GM19025 (cell line): ENCODE measurements at regions not wholly inside any gene's neighbourhood (a gene's known extent, or its start where the extent isn't known, plus 50 kb on each side); places are given as distances from the start of the nearest gene placed in this dataset.
"Not testable (repeated sequence)": the region's sequence is repeated elsewhere in the genome, so short reads cannot be mapped to it uniquely, and the experiment has no call there.

ENCODE experiments used
- ATAC-seq: cut with Tn5 transposase; IDR thresholded peaks from one replicate; pipeline ENCODE4 v1.9.1; 2021; ENCODE audit warnings: mild to moderate bottlenecking, low read depth, moderate library complexity; ENCODE audit not compliant: unreplicated experiment

- ATAC-seq = no peak
Observed at GRCh38 chr2:8424997-8425900, 256.6 kb upstream of the ID2 start.

- ATAC-seq = no peak
Observed at GRCh38 chr2:8426550-8426949, 255.3 kb upstream of the ID2 start.

DNA sequence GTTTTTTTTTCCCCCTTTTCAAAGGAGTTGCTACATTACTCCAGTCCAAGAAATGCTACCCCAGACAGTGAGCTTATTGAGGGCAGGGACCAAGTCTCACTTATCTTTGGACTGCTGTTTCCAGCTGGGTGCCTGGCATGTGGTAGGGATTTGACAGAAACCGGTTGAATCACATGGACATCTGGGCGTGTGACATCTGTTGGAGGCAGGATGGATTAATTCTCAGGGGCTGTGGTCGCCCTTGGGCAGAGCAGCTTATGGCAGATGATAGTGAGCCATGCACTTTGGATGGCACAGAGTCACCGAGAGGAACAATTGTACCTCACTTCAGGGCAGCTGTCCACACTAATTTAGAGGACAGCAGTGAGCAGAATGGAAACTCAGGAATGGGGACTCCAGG lies 254.6 kb upstream of the ID2 start:
- ATAC-seq = no peak

- no peak for ATAC-seq
Observed at GRCh38 chr2:8430628-8431027, 251.2 kb upstream of the ID2 start.

DNA sequence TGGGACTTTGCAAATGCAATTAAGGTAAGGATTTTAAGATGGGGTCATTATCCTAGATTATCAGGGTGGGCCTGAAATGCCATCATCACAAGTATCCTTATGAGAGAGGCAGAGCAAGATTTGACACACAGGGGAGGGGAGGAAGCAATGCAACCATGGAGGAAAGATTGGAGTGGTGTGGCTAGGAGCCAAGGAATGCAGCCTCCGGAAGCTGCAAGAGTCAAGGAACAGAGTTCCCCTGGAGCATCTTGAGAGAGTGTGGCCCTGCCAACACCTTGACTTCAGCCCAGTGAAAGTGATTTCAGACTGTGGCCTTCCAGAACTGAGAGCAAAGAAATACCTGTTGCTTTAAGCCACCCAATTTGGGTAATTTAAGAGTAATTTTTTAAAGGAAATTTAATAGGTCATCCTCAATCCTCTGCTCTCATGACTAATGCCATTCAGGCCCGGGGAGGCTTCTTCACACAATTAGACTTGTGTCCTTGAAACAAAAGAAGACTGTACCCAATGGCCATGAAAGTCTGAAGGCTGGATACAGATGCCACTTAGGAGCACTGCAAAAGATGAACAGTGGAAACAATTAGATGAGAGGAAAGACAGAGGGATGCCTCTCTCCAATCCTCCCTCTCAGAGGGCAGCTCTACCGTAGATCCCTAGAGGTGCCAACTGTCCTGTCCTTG lies 250.3 kb upstream of the ID2 start:
- no peak for ATAC-seq

GRCh38 chr2:8432706-8433336 lies 249.0 kb upstream of the ID2 start:
- ATAC-seq = no peak

DNA sequence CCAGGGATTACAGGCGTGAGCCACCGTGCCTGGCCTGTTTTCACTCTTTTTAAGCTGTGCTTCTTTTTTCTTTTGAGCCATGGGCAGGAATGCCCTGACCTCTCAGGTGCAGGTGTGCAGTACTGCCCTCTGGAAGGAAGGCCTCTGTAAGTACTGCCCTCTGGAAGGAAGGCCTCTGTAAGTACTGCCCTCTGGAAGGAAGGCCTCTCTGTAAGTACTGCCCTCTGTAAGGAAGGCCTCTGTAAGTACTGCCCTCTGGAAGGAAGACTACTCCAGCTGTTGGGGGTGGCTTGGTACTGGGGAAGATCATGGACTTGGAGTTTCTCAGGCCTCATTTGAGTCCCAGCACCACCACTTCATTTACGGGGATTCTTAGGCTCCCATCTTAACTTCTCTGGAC lies 248.5 kb upstream of the ID2 start:
- no peak for ATAC-seq

DNA sequence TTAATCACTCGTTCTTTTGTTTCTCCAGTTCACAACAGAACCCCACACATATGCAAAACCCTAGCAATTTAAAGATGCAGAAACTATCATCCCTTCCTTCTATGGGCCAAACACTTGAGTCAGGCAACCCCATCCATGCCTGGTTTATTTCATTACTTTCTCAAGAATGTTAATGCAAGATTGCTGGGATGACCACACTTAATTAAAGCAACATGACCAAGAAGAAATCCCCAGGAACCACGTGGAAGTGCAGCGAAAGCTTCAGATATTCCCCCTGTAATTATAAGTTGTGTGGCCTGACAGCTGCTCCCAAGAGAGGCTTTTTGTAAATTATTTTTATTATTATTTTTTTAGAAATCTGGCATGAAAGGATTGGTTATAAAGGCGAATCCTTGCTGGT lies 246.2 kb upstream of the ID2 start:
- ATAC-seq = no peak

GRCh38 chr2:8436585-8436984 lies 245.3 kb upstream of the ID2 start:
- ATAC-seq = no peak

GRCh38 chr2:8437228-8437948 lies 244.5 kb upstream of the ID2 start:
- ATAC-seq = no peak

DNA sequence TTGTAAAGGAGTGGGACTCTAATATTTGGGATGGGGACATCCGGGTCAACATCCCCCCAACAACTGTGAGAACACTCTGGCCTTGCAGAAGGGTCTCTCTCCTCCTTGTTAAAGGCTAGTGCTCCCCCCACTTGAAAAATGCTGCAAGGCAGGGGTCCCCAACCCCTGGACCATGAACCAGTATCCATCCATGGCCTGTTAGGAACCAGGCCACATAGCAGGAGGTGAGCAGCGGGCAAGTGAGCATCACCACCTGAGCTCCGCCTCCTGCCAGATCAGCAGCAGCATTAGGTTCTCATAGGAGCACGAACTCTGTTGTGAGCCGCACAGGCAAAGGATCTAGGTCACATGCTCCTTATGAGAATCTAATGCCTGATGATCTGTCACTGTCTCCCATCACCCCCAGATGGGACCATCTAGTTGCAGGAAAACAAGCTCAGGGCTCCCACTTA lies 243.9 kb upstream of the ID2 start:
- ATAC-seq = no peak

DNA sequence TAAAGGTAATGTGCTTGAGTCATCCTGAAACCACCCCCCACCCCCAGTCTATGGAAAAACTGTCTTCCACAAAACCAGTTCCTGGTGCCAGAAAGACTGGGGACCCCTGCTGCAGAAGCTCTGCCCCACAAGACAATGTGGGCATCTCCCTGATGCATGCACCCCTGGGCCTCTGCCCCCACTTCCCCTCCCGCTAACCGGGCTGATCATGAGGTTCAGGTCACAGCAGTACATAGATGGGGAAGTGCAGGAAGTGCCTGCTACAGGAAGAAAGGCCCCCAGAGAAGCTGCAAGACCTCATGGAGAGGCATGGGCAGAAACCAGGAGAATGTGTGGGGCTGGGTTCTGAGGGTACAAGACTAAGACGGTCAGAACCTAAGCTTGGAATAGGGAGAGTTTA lies 243.4 kb upstream of the ID2 start:
- ATAC-seq = no peak

DNA sequence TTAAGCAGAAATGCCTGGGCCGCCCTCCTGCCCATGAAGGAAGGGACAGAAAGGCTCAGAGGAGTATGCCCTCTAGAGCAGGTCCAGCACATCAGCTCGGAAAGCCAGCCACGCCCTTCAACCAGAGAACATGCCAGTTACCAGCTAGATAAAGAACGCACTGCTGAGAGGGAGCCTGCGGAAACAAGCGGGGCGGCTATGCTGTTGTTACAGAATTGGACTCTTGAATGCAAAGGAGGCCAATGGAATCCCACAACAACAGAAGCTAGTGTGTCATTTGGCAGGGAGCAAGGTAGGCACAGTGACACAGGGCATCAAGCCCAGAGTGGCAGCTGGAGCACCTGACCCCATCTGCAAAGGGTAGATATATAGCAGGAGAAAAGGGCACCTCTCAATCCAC lies 242.9 kb upstream of the ID2 start:
- no peak for ATAC-seq

DNA sequence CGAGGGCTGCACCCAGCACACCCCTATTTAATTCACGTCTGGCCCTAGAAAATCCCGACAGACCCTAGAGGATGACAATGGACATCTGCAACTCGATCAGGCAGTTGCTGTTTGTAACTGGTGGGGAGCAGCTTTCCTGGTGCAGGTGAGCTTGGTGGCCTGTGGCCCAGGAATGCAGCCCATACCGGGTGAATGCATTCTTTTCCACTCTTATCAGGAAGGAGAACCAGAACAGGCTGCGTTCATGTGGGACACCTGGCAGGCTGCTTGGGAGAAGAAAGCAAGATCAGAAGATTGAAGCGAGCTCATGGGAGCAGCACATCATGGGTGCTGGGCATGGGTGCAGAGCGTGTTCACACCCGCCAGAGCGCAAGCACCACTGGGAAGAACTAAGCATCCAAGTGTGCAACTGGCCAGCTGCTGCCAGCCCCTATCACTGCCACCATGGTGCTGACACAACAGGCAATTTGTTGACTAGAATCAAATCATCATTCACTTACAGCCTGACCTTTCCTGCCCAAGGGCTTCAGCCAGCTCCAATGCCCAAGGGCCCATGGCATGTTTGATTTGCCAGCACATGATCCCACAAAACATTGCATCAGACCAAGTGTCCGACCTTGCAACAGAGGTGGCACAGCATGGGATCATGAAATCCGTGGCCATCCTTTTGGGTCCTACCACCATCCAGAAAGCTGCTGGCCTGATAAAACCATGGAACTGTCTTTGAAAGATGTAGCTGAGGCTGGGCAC lies 241.7 kb upstream of the ID2 start:
- ATAC-seq = no peak

DNA sequence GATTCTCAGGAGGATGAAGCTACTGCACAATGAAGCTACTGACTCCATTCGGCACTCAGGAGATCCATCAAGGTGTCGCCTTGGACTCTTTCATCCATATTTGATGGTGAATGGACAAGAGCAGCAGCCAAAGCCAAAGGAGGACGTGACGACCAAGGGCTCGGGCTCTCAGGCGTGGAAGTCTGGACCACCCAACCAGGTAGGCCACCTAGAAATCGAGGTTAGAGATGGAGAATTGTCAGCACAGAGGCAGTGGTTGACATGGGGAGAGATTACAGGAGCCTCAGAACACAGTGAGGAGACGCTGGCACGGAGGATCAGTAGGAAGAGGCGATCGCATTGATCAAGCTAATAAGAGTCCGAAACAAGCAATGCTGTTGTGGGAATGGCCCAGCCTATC lies 240.5 kb upstream of the ID2 start:
- ATAC-seq = no peak

DNA sequence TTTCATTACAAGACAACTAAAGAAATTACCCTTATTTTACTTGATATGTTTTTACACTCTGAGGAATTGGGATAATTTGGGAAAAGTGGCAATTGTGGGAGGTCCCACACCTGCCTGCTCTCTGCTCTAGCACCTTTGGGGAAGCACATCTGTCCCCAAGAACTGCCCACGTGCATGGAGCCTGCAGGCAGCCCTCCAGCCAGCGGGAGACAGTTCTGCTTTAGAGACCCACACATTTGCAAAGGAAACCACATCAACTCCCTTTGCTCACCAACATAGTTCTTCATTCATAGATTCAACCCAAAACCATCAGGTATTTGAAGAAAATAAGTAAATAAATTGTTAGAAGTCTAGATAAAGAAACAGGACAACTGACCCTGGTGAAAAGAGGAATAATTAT lies 239.9 kb upstream of the ID2 start:
- no peak for ATAC-seq

DNA sequence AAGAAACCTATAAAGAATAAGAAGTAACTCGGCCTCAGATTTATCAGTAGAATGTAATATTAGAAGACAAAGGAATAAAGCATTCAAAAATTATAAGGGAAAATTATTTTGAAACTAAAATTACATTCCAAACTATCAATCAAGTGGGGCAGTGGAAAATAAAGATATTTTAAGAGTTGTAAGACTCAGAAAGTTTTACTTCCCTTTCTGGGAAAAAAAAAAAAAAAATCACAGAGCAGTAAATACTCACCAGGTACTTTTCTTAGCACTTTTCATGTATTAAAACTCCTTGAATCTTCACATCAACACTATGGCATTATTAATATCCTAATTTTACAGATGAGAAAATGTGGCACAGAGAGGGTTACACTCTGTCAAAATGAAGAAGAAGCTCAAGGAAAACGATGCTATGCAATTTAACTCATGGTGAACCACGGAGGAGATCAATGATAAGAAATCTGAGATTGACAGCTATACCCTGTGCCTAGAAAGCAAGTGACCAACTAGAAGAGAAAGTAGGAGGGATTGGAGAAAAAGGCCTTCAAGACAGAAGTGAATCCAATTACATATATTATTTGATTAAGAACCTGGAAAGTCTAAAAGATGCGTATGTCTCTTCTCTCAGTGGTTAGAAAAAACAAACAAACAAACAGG lies 238.9 kb upstream of the ID2 start:
- no peak for ATAC-seq

DNA sequence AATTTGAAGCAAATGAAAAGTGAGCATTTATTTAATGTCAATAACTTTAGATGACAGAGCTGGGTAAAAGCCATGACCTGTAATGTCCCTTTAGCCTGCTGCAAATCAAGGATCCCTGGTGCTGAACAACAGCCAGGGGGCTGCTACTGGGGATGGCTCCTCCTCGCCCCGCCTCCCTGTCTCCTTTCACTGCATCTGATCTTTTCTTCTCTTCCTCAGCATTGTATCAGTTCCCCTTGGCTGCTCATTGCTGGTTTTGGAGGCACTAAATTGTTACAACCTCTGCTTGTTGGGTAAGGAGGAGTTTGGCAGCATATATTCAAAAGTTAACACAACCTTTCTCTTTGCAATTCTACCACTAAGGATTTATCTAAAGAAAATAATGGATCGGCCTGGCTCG lies 236.3 kb upstream of the ID2 start:
- ATAC-seq = no peak

DNA sequence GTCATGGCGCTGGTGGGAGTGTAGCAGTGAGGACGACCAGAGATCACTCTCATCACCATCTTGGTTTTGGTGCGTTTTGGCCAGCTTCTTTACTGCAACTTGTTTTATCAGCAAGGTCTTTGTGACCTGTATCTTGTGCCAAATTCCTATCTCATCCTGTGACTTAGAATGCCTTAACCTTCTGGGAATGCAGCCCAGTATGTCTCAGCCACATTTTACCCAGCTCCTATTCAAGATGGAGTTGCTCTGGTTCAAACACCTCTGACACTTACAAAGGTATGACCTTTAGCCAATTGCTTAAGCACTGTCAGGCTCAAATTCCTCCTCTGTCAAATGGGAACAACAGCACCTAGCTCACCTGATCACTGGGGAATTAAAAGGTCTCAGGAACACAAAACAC lies 235.1 kb upstream of the ID2 start:
- not testable (repeated sequence) for ATAC-seq
